Esophagus muscularis mucosa (tissue), 3 donors: ENCODE measurements at regions not wholly inside any gene's neighbourhood (a gene's known extent, or its start where the extent isn't known, plus 50 kb on each side); places are given as distances from the start of the nearest gene placed in this dataset.

ENCODE experiments used
- CTCF ChIP-seq, 3 experiments: fragments of 200-600 bp in 2 of 3; fragments of 450-650 bp in 1 of 3; sonication (generic) in 2 of 3; IDR thresholded peaks; one replicate each; pipeline ENCODE4 v1.5.1; 2017 to 2019; ENCODE audit warnings: antibody characterized with exemption in 3 of 3, mild to moderate bottlenecking in 2 of 3, moderate library complexity in 1 of 3
- POLR2AphosphoS5 ChIP-seq, 2 donors: sonication (generic); formaldehyde crosslinking; IDR thresholded peaks; one replicate each; pipeline ENCODE4 v1.6.1; 2017; ENCODE audit warnings: antibody characterized with exemption in 2 of 2

GRCh38 chr4:176894498-176894897 is 101.8 kb upstream of the VEGFC start:
- TF ChIP-seq CTCF (IDR thresholded peaks at IDR 0.05) (no peak), POLR2AphosphoS5 (IDR thresholded peaks at IDR 0.05) (no peak)
